ENCODE measurements at regions not wholly inside any gene's neighbourhood (a gene's known extent, or its start where the extent isn't known, plus 50 kb on each side); places are given as distances from the start of the nearest gene placed in this dataset.

DNA sequence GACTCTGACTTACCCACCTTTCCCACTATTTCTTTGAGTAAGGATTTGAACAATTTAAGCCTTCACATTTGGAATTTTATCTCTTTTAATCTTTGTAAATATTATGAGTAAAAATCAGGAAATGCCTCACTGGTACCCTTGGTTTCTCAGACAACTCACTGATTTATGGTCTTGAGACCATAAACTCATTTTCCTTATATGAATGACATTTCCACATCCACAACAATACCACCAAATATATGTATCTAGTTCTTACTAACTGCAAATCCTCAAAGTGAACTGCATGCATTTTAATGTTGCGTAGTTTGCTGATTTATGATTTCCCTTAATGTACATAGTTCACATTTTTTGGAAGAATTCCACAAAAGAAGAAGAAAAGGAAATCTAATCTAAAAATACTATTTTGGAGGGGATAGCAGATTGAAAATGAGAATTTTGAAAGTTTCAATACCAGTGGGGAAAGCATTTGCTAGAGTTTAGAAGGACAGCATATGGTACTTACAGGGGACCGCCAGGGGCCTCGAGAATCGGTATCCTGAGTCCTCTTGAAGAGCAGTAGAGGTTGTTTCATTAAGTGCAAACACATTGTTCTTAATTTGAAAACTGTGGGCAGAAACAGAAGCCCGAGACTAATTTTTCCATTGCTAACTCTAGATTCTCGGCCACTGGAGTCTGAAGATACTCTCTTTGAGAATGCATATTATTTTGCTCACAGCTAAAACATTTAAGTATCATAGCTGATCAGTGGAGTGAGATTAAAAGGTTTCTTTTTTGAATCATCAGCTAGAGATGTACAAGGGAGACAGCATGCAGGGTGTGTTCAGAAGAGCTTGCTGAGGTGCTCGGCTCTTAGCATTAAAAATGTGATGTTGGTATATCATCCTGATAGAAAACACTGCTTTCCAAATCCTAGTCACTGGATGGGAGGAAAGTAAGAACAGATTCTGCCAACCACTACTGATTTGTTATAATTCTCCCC is 964.0 kb downstream of the GATA3 start:
- TF ChIP-seq GATA2 (IDR thresholded peaks at IDR 0.05; ENCODE audit: insufficient read depth, insufficient read length, low read depth, low read length) (peak; percentile 71), FOS (IDR thresholded peaks at IDR 0.05; ENCODE audit: borderline replicate concordance, insufficient read depth, low read length) (peak; percentile 21), POLR2A (IDR thresholded peaks at IDR 0.05; ENCODE audit: low read depth, low read length) (no peak), MYC (IDR thresholded peaks at IDR 0.05; ENCODE audit: low read depth, low read length) (no peak), EZH2 (IDR thresholded peaks at IDR 0.05; ENCODE audit: borderline replicate concordance, low read depth, low read length, severe bottlenecking) (no peak), POLR2AphosphoS5 (IDR thresholded peaks at IDR 0.05; ENCODE audit: insufficient read depth, low read depth, low read length) (no peak), JUN (IDR thresholded peaks at IDR 0.05; ENCODE audit: borderline replicate concordance, insufficient read depth, insufficient read length, low read depth) (no peak)
- TF ChIP-seq, protein P1, sequence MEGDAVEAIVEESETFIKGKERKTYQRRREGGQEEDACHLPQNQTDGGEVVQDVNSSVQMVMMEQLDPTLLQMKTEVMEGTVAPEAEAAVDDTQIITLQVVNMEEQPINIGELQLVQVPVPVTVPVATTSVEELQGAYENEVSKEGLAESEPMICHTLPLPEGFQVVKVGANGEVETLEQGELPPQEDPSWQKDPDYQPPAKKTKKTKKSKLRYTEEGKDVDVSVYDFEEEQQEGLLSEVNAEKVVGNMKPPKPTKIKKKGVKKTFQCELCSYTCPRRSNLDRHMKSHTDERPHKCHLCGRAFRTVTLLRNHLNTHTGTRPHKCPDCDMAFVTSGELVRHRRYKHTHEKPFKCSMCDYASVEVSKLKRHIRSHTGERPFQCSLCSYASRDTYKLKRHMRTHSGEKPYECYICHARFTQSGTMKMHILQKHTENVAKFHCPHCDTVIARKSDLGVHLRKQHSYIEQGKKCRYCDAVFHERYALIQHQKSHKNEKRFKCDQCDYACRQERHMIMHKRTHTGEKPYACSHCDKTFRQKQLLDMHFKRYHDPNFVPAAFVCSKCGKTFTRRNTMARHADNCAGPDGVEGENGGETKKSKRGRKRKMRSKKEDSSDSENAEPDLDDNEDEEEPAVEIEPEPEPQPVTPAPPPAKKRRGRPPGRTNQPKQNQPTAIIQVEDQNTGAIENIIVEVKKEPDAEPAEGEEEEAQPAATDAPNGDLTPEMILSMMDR (IDR thresholded peaks at IDR 0.05; ENCODE audit: extremely low read depth in 1 of 2, insufficient read depth in 1 of 2, low read depth in 1 of 2, low read length in 2 of 2): no peak
- TF ChIP-seq, protein P2, sequence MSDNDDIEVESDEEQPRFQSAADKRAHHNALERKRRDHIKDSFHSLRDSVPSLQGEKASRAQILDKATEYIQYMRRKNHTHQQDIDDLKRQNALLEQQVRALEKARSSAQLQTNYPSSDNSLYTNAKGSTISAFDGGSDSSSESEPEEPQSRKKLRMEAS (IDR thresholded peaks at IDR 0.05; ENCODE audit: insufficient read depth, insufficient read length): no peak

Measured in endothelial cell of umbilical vein (primary cell).